Loucy (cell line): ENCODE measurements at regions not wholly inside any gene's neighbourhood (a gene's known extent, or its start where the extent isn't known, plus 50 kb on each side); places are given as distances from the start of the nearest gene placed in this dataset.
"Not testable (repeated sequence)": the region's sequence is repeated elsewhere in the genome, so short reads cannot be mapped to it uniquely, and the experiment has no call there.

Experiments used
- EZH2phosphoT487 ChIP-seq: fragments of 200-600 bp; IDR thresholded peaks from 2 replicates; pipeline ENCODE4 v1.6.1; 2018; ENCODE audit warnings: antibody characterized with exemption, mild to moderate bottlenecking, moderate library complexity, borderline replicate concordance
- TF ChIP-seq, protein P1 (sequence below): fragments of 200-600 bp; sonication (generic); conservative IDR thresholded peaks from 2 replicates; pipeline ENCODE4 v1.5.1; 2014; ENCODE audit warnings: mild to moderate bottlenecking, antibody characterized with exemption, low read length

DNA sequence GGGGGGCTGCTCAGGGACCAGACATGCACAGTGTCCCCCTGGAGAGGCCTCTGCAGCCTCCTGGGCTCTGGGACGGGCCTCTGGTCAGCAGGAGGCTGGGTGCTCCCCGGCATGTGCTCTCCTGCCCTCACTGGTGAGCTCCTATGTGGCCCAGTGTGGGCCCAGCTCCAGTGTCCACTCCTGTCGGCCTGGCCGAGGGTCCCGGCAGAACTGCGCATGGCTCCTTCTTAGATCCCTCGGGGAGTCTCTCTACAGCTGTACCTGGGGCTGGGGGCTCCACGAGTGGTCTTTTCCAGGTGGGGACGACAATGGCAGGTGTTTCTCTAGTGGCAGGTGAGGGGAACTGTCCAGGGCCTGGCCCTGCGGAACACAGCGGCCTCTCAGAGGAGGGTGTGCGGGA is 367.3 kb downstream of the TMEM121 start:
- TF ChIP-seq, protein P1, sequence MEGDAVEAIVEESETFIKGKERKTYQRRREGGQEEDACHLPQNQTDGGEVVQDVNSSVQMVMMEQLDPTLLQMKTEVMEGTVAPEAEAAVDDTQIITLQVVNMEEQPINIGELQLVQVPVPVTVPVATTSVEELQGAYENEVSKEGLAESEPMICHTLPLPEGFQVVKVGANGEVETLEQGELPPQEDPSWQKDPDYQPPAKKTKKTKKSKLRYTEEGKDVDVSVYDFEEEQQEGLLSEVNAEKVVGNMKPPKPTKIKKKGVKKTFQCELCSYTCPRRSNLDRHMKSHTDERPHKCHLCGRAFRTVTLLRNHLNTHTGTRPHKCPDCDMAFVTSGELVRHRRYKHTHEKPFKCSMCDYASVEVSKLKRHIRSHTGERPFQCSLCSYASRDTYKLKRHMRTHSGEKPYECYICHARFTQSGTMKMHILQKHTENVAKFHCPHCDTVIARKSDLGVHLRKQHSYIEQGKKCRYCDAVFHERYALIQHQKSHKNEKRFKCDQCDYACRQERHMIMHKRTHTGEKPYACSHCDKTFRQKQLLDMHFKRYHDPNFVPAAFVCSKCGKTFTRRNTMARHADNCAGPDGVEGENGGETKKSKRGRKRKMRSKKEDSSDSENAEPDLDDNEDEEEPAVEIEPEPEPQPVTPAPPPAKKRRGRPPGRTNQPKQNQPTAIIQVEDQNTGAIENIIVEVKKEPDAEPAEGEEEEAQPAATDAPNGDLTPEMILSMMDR, result not testable (repeated sequence)
- TF ChIP-seq EZH2phosphoT487, result not testable (repeated sequence)
